Ishikawa (cell line): ENCODE measurements at regions not wholly inside any gene's neighbourhood (a gene's known extent, or its start where the extent isn't known, plus 50 kb on each side); places are given as distances from the start of the nearest gene placed in this dataset.

ENCODE experiments used
- CEBPB ChIP-seq: IDR thresholded peaks from 2 replicates; pipeline ENCODE4 v1.6.1; 2012
- CREB1 ChIP-seq: IDR thresholded peaks from 2 replicates; pipeline ENCODE4 v1.6.1; 2012; ENCODE audit warnings: low read depth
- EGR1 ChIP-seq: IDR thresholded peaks from 2 replicates; pipeline ENCODE4 v1.6.1; 2012
- EP300 ChIP-seq: IDR thresholded peaks from 2 replicates; pipeline ENCODE4 v1.6.1; 2012; ENCODE audit warnings: borderline replicate concordance
- FOXM1 ChIP-seq: IDR thresholded peaks from 2 replicates; pipeline ENCODE4 v1.6.1; 2012; ENCODE audit warnings: low read depth, borderline replicate concordance
- MAX ChIP-seq: IDR thresholded peaks from 2 replicates; pipeline ENCODE4 v1.6.1; 2012
- NFIC ChIP-seq: IDR thresholded peaks from 2 replicates; pipeline ENCODE4 v1.6.1; 2012
- RAD21 ChIP-seq: IDR thresholded peaks from 2 replicates; pipeline ENCODE4 v1.6.1; 2012; ENCODE audit warnings: low read depth
- TAF1 ChIP-seq: IDR thresholded peaks from 2 replicates; pipeline ENCODE4 v1.6.1; 2012; ENCODE audit warnings: low read depth, mild to moderate bottlenecking
- TCF12 ChIP-seq: IDR thresholded peaks from 2 replicates; pipeline ENCODE4 v1.6.1; 2012; ENCODE audit warnings: low read depth
- TEAD4 ChIP-seq: IDR thresholded peaks from 2 replicates; pipeline ENCODE4 v1.6.1; 2012
- USF1 ChIP-seq: IDR thresholded peaks from 2 replicates; pipeline ENCODE4 v1.6.1; 2012
- YY1 ChIP-seq: IDR thresholded peaks from 2 replicates; pipeline ENCODE4 v1.6.1; 2012; ENCODE audit warnings: low read depth
- ZBTB7A ChIP-seq: IDR thresholded peaks from 2 replicates; pipeline ENCODE4 v1.6.1; 2012; ENCODE audit warnings: low read depth
- TF ChIP-seq, protein P1 (sequence below): IDR thresholded peaks from 2 replicates; pipeline ENCODE4 v1.6.1; 2012; ENCODE audit warnings: low read depth, mild to moderate bottlenecking

- TF ChIP-seq FOXM1: no peak
- TF ChIP-seq EGR1: no peak
- TF ChIP-seq NFIC: no peak
- no peak for TF ChIP-seq CEBPB
- TF ChIP-seq TAF1: no peak
Measured at GRCh38 chr4:18980516-18981233, 959.1 kb upstream of the LCORL start.

DNA sequence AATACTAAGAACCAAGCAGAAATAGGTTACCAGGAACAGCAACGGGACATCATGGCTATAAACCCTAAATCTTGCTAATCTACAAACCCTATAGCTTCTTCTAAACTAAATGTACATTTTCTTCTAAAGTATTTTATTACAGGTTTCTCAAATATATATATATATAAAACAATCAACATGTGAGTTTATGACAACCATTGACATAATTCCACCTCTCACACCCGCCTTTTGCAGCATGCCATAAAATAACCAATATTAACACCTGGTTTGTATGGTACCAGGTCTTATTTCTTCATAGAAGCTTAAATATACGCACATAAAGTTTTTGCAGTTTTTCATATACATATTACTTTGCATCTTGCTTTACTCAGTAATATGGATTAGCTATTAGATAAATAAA lies 955.3 kb upstream of the LCORL start:
- no peak for TF ChIP-seq CREB1
- TF ChIP-seq FOXM1: no peak
- no peak for TF ChIP-seq TEAD4
- no peak for TF ChIP-seq EP300
- no peak for TF ChIP-seq ZBTB7A
- no peak for TF ChIP-seq TAF1
- no peak for TF ChIP-seq TCF12
- TF ChIP-seq RAD21: no peak

- TF ChIP-seq CEBPB (no peak), MAX (no peak), YY1 (no peak), RAD21 (no peak), USF1 (no peak)
Measured at GRCh38 chr4:18975916-18976808, 954.6 kb upstream of the LCORL start.

- TF ChIP-seq YY1 (no peak), TAF1 (no peak), EP300 (no peak), CREB1 (no peak), TEAD4 (no peak), TCF12 (no peak)
Measured at GRCh38 chr4:18973296-18973695, 951.7 kb upstream of the LCORL start.

DNA sequence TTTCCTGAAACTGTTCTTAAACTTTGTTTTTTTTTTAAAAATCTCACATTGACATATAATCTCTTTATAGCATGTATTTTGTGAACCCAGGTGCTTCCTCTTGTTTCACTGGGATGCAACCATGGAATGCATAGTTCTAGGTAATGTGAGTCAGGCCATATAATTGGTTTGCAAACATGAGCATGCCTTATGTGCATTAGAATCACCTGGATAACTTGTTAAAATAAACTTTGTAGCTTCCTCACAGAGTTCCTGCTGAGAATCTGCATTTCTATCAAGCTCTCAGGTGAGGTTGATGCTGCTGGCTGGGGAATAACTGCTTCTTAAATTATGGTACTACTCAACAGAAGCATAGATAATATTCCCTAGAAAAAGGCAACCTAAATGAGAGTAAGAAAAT lies 940.3 kb upstream of the LCORL start:
- TF ChIP-seq TAF1 (no peak), NFIC (no peak), TEAD4 (no peak), CEBPB (no peak), ZBTB7A (no peak), TCF12 (no peak), CREB1 (no peak), EP300 (no peak), FOXM1 (no peak), MAX (no peak), RAD21 (no peak)
- TF ChIP-seq, protein P1, sequence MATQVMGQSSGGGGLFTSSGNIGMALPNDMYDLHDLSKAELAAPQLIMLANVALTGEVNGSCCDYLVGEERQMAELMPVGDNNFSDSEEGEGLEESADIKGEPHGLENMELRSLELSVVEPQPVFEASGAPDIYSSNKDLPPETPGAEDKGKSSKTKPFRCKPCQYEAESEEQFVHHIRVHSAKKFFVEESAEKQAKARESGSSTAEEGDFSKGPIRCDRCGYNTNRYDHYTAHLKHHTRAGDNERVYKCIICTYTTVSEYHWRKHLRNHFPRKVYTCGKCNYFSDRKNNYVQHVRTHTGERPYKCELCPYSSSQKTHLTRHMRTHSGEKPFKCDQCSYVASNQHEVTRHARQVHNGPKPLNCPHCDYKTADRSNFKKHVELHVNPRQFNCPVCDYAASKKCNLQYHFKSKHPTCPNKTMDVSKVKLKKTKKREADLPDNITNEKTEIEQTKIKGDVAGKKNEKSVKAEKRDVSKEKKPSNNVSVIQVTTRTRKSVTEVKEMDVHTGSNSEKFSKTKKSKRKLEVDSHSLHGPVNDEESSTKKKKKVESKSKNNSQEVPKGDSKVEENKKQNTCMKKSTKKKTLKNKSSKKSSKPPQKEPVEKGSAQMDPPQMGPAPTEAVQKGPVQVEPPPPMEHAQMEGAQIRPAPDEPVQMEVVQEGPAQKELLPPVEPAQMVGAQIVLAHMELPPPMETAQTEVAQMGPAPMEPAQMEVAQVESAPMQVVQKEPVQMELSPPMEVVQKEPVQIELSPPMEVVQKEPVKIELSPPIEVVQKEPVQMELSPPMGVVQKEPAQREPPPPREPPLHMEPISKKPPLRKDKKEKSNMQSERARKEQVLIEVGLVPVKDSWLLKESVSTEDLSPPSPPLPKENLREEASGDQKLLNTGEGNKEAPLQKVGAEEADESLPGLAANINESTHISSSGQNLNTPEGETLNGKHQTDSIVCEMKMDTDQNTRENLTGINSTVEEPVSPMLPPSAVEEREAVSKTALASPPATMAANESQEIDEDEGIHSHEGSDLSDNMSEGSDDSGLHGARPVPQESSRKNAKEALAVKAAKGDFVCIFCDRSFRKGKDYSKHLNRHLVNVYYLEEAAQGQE: no peak

- TF ChIP-seq TEAD4 (no peak), CEBPB (no peak), MAX (no peak), TCF12 (no peak), ZBTB7A (no peak), TAF1 (no peak), EGR1 (no peak), USF1 (no peak)
Measured at GRCh38 chr4:18961266-18961665, 939.7 kb upstream of the LCORL start.

DNA sequence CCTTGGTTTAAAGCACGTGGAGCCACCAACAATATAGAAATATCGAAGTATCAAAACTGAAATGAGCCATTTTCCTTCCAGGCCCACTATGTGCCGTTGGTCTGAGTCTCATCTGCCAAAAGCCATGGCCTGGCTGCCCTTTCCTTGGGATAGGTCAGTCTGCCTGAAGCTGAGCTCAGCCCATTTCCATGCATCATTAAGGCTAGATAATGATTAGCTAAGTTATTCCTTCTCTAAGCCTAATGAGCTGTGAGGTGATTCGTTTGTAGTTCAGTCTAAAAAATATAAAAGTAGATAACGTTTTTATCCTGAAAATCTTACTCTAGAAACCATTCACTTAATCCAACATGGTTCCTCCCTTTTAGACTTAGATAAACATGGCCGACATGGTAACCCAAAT lies 936.2 kb upstream of the LCORL start:
- TF ChIP-seq CEBPB: no peak
- no peak for TF ChIP-seq EP300
- TF ChIP-seq TCF12: no peak
- no peak for TF ChIP-seq FOXM1
- no peak for TF ChIP-seq ZBTB7A
- TF ChIP-seq NFIC: no peak
- no peak for TF ChIP-seq CREB1
- no peak for TF ChIP-seq YY1
- TF ChIP-seq EGR1: no peak
- TF ChIP-seq, protein P1: no peak
- no peak for TF ChIP-seq TEAD4
- no peak for TF ChIP-seq RAD21
- TF ChIP-seq MAX: no peak
- no peak for TF ChIP-seq TAF1
- TF ChIP-seq USF1: no peak
